ENCODE measurements at regions not wholly inside any gene's neighbourhood (a gene's known extent, or its start where the extent isn't known, plus 50 kb on each side); places are given as distances from the start of the nearest gene placed in this dataset.
A peak's percentile ranks its signal among the peaks of the same experiment; 100 is the strongest.
"Not testable (repeated sequence)": the region's sequence is repeated elsewhere in the genome, so short reads cannot be mapped to it uniquely, and the experiment has no call there.

- H3K4me1 ChIP-seq = peaks cover 3% of the 10 kb centered on the region
- no peak overlapping the region for H3K9ac ChIP-seq (ENCODE audit: low read depth in 2 of 2, low read length in 2 of 2)
- peak; percentile 73 for DNase-seq
- TF ChIP-seq CTCF (IDR thresholded peaks at IDR 0.05) = no peak
- H3K4me3 ChIP-seq = no peak overlapping the region
- no peak overlapping the region for H3K27ac ChIP-seq
- H3K27me3 ChIP-seq = no peaks in the 10 kb centered on the region
- intact Hi-C loops (cut with DNase I) = no loop called here
- no peaks in the 10 kb centered on the region for H3K9me3 ChIP-seq
- no peaks in the 10 kb centered on the region for H3K36me3 ChIP-seq
Measured at GRCh38 chr1:65027666-65028358, 61.5 kb upstream of the JAK1 start.

- H3K36me3 ChIP-seq; H3K4me3 ChIP-seq; H3K27ac ChIP-seq; H3K27me3 ChIP-seq; H3K9me3 ChIP-seq; H3K9ac ChIP-seq (ENCODE audit: low read depth in 2 of 2, low read length in 2 of 2); intact Hi-C loops (cut with DNase I); DNase-seq; H3K4me1 ChIP-seq: not testable (repeated sequence)
Measured at GRCh38 chr1:65029434-65029833, 63.1 kb upstream of the JAK1 start.

- H3K27ac ChIP-seq; H3K27me3 ChIP-seq; H3K4me3 ChIP-seq; H3K9me3 ChIP-seq; H3K9ac ChIP-seq (ENCODE audit: low read depth in 2 of 2, low read length in 2 of 2); DNase-seq; H3K36me3 ChIP-seq; H3K4me1 ChIP-seq; intact Hi-C loops (cut with DNase I): not testable (repeated sequence)
Measured at GRCh38 chr1:65034879-65035278, 68.5 kb upstream of the JAK1 start.

- Histone ChIP-seq H3K9ac (ENCODE audit: low read depth in 2 of 2, low read length in 2 of 2) (no peak overlapping the region), H3K27ac (no peak overlapping the region), H3K9me3 (no peaks in the 10 kb centered on the region), H3K36me3 (no peaks in the 10 kb centered on the region), H3K4me1 (no peaks in the 10 kb centered on the region), H3K4me3 (no peak overlapping the region), H3K27me3 (no peaks in the 10 kb centered on the region)
- TF ChIP-seq CTCF (IDR thresholded peaks at IDR 0.05) = no peak
- intact Hi-C loops (cut with DNase I) = no loop called here
- no peak for DNase-seq
Measured at GRCh38 chr1:65036570-65037051, 70.3 kb upstream of the JAK1 start.

- H3K4me3 ChIP-seq = no peak overlapping the region
- no peaks in the 10 kb centered on the region for H3K27me3 ChIP-seq
- H3K9ac ChIP-seq (ENCODE audit: low read depth in 2 of 2, low read length in 2 of 2) = no peak overlapping the region
- TF ChIP-seq CTCF (IDR thresholded peaks at IDR 0.05) = no peak
- intact Hi-C loops (cut with DNase I) = no loop called here
- H3K36me3 ChIP-seq = no peaks in the 10 kb centered on the region
- no peak for DNase-seq
- H3K4me1 ChIP-seq = no peaks in the 10 kb centered on the region
- H3K27ac ChIP-seq = no peak overlapping the region
- no peaks in the 10 kb centered on the region for H3K9me3 ChIP-seq
Measured at GRCh38 chr1:65039066-65039465, 72.7 kb upstream of the JAK1 start.

GRCh38 chr1:65039508-65039907 lies 73.2 kb upstream of the JAK1 start:
- Histone ChIP-seq H3K36me3 (no peaks in the 10 kb centered on the region), H3K9me3 (no peaks in the 10 kb centered on the region), H3K9ac (ENCODE audit: low read depth in 2 of 2, low read length in 2 of 2) (no peak overlapping the region), H3K27me3 (no peaks in the 10 kb centered on the region), H3K4me3 (no peak overlapping the region), H3K4me1 (no peaks in the 10 kb centered on the region), H3K27ac (no peak overlapping the region)
- TF ChIP-seq CTCF (IDR thresholded peaks at IDR 0.05) = no peak
- intact Hi-C loops (cut with DNase I) = no loop called here
- DNase-seq = no peak

Data from colonic mucosa (tissue), 4 donors.